WTC11 (cell line): ENCODE measurements at regions not wholly inside any gene's neighbourhood (a gene's known extent, or its start where the extent isn't known, plus 50 kb on each side); places are given as distances from the start of the nearest gene placed in this dataset.

ENCODE experiments used
- ATAC-seq: fragments of 200-7000 bp; cut with Tn5 transposase; 2 replicates; pipeline ENCODE4 v1.10.0; 2021; ENCODE audit warnings: mild to moderate bottlenecking, moderate library complexity
- CTCF ChIA-PET: fragments of 300-600 bp; sonication (Branson Sonifier 250); formaldehyde crosslinking; loops from one replicate; lab custom pipeline; 2021; ENCODE audit warnings: antibody characterized with exemption; lab: Charles Lee
- POLR2A ChIA-PET: fragments of 350-600 bp; sonication (Branson Sonifier 250); formaldehyde crosslinking; loops from one replicate; lab custom pipeline; 2021; ENCODE audit warnings: antibody characterized with exemption; lab: Charles Lee
- DNase-seq: peaks from one replicate; pipeline ENCODE4 v3.0.0; 2021; ENCODE audit warnings: low spot score
- H3K27ac Mint-ChIP-seq: 2 replicates; pipeline ENCODE4 v1.8.0; 2021; ENCODE audit warnings: mixed read lengths
- H3K27me3 Mint-ChIP-seq: 2 replicates; pipeline ENCODE4 v1.8.0; 2021; ENCODE audit warnings: low read depth, mild to moderate bottlenecking, moderate library complexity, mixed read lengths
- H3K36me3 Mint-ChIP-seq: 2 replicates; pipeline ENCODE4 v1.8.0; 2021; ENCODE audit warnings: mixed read lengths
- H3K4me1 Mint-ChIP-seq: 2 replicates; pipeline ENCODE4 v1.8.0; 2022; ENCODE audit warnings: mixed read lengths
- H3K4me3 Mint-ChIP-seq: 2 replicates; pipeline ENCODE4 v1.8.0; 2021; ENCODE audit warnings: mild to moderate bottlenecking, moderate library complexity, mixed read lengths
- H3K9me3 Mint-ChIP-seq: 2 replicates; pipeline ENCODE4 v1.8.0; 2021; ENCODE audit warnings: mixed read lengths
- E2F5 ChIP-seq: sonication (generic); formaldehyde crosslinking; IDR thresholded peaks from 2 replicates; pipeline ENCODE4 v1.8.1; 2022; ENCODE audit warnings: mild to moderate bottlenecking, moderate library complexity, missing genetic modification reagents
- ERG ChIP-seq: fragments of 250-450 bp; sonication (Bioruptor Pico); IDR thresholded peaks from 2 replicates; pipeline ENCODE4 v1.8.0; 2021; ENCODE audit warnings: mild to moderate bottlenecking
- ETV6 ChIP-seq: sonication (generic); formaldehyde crosslinking; IDR thresholded peaks from 2 replicates; pipeline ENCODE4 v1.8.1; 2022; ENCODE audit warnings: mild to moderate bottlenecking, missing genetic modification reagents
- FOXP1 ChIP-seq: sonication (generic); formaldehyde crosslinking; IDR thresholded peaks from 2 replicates; pipeline ENCODE4 v1.8.0; 2022; ENCODE audit warnings: missing genetic modification reagents, mild to moderate bottlenecking, moderate library complexity, borderline replicate concordance
- GABPB1 ChIP-seq: sonication (generic); formaldehyde crosslinking; IDR thresholded peaks from 2 replicates; pipeline ENCODE4 v1.8.1; 2023; ENCODE audit warnings: mild to moderate bottlenecking, missing genetic modification reagents
- IRF1 ChIP-seq: sonication (generic); formaldehyde crosslinking; IDR thresholded peaks from 2 replicates; pipeline ENCODE4 v1.8.0; 2023; ENCODE audit warnings: missing genetic modification reagents
- KAT7 ChIP-seq: sonication (generic); formaldehyde crosslinking; IDR thresholded peaks from 2 replicates; pipeline ENCODE4 v1.8.1; 2023; ENCODE audit warnings: missing genetic modification reagents, mild to moderate bottlenecking, borderline replicate concordance
- MLX ChIP-seq: sonication (generic); formaldehyde crosslinking; IDR thresholded peaks from 2 replicates; pipeline ENCODE4 v1.8.1; 2023; ENCODE audit warnings: mild to moderate bottlenecking, missing genetic modification reagents, moderate library complexity
- NR1H2 ChIP-seq: sonication (generic); formaldehyde crosslinking; IDR thresholded peaks from 2 replicates; pipeline ENCODE4 v1.9.0; 2021; ENCODE audit warnings: mild to moderate bottlenecking, moderate library complexity, missing genetic modification reagents
- NR2C2 ChIP-seq: sonication (generic); formaldehyde crosslinking; IDR thresholded peaks from 2 replicates; pipeline ENCODE4 v1.8.0; 2022; ENCODE audit warnings: mild to moderate bottlenecking, missing genetic modification reagents
- NR3C1 ChIP-seq: sonication (generic); formaldehyde crosslinking; conservative IDR thresholded peaks from 2 replicates; pipeline ENCODE4 v1.8.1; 2023; ENCODE audit warnings: low read depth, mild to moderate bottlenecking, missing genetic modification reagents
- PRRX2 ChIP-seq: fragments of 250-450 bp; sonication (Bioruptor Pico); IDR thresholded peaks from 2 replicates; pipeline ENCODE4 v1.8.0; 2021; ENCODE audit warnings: mild to moderate bottlenecking
- RELA ChIP-seq: sonication (generic); formaldehyde crosslinking; IDR thresholded peaks from 2 replicates; pipeline ENCODE4 v1.8.1; 2022; ENCODE audit warnings: missing genetic modification reagents, mild to moderate bottlenecking, borderline replicate concordance
- SOX15 ChIP-seq: fragments of 250-450 bp; sonication (Bioruptor Pico); IDR thresholded peaks from 2 replicates; pipeline ENCODE4 v1.9.0; 2021; ENCODE audit warnings: mild to moderate bottlenecking
- TP53 ChIP-seq: sonication (generic); formaldehyde crosslinking; IDR thresholded peaks from 2 replicates; pipeline ENCODE4 v1.8.1; 2023; ENCODE audit warnings: mild to moderate bottlenecking, missing genetic modification reagents
- ZNF263 ChIP-seq: sonication (generic); formaldehyde crosslinking; IDR thresholded peaks from 2 replicates; pipeline ENCODE4 v1.8.1; 2022; ENCODE audit warnings: low read depth, mild to moderate bottlenecking, moderate library complexity, missing genetic modification reagents
- TF ChIP-seq, protein P1 (sequence below): sonication (generic); formaldehyde crosslinking; IDR thresholded peaks from 2 replicates; pipeline ENCODE4 v1.8.1; 2022; ENCODE audit warnings: mild to moderate bottlenecking, missing genetic modification reagents, moderate library complexity, borderline replicate concordance
- TF ChIP-seq, protein P2 (sequence below): sonication (generic); formaldehyde crosslinking; IDR thresholded peaks from 2 replicates; pipeline ENCODE4 v1.8.1; 2023; ENCODE audit warnings: mild to moderate bottlenecking, missing genetic modification reagents
- TF ChIP-seq, protein P3 (sequence below): fragments of 250-450 bp; sonication (Bioruptor Pico); IDR thresholded peaks from 2 replicates; pipeline ENCODE4 v1.9.0; 2021; ENCODE audit warnings: mild to moderate bottlenecking, borderline replicate concordance

DNA sequence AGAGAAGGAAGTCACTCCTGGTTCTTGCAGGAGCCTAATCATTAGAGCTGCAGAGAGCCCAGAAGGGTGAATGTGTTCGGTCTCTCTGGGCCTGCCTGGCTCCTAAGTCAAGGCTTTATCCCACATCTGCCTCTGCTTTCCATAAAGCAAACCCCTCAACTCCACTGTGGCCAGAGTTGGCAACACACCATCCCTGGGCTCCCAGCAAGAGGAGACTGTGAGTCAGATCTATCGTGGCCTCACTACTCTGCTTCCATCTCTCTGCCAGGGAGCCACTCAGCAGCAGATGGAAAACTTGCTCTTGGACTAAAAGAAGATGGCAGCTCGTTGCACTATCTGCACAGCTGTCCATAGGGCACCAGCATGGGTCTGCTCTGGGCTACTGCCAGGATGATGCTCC, 348.2 kb downstream of the FBXW7 start:
- H3K9me3 Mint-ChIP-seq, result peaks cover 20% of the 10 kb centered on the region
- H3K36me3 Mint-ChIP-seq, result no peaks in the 10 kb centered on the region
- no peak overlapping the region for H3K4me3 Mint-ChIP-seq
- no peak for DNase-seq
- H3K27ac Mint-ChIP-seq, result no peak overlapping the region
- POLR2A ChIA-PET, result no interaction called here
- no peak for ATAC-seq
- TF ChIP-seq IRF1 (CRISPR knock-in tag) (no peak), NR2C2 (CRISPR knock-in tag) (no peak), PRRX2 (no peak), E2F5 (no peak), NR3C1 (CRISPR knock-in tag) (no peak), KAT7 (CRISPR knock-in tag) (no peak), MLX (no peak), SOX15 (CRISPR knock-in tag) (no peak), ETV6 (CRISPR knock-in tag) (no peak), ERG (CRISPR knock-in tag) (no peak), RELA (CRISPR knock-in tag) (no peak), TP53 (CRISPR knock-in tag) (no peak), FOXP1 (no peak), GABPB1 (no peak), NR1H2 (CRISPR knock-in tag) (no peak), ZNF263 (CRISPR knock-in tag) (no peak)
- TF ChIP-seq, protein P1, sequence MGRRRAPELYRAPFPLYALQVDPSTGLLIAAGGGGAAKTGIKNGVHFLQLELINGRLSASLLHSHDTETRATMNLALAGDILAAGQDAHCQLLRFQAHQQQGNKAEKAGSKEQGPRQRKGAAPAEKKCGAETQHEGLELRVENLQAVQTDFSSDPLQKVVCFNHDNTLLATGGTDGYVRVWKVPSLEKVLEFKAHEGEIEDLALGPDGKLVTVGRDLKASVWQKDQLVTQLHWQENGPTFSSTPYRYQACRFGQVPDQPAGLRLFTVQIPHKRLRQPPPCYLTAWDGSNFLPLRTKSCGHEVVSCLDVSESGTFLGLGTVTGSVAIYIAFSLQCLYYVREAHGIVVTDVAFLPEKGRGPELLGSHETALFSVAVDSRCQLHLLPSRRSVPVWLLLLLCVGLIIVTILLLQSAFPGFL (CRISPR knock-in tag), result no peak
- TF ChIP-seq, protein P2, sequence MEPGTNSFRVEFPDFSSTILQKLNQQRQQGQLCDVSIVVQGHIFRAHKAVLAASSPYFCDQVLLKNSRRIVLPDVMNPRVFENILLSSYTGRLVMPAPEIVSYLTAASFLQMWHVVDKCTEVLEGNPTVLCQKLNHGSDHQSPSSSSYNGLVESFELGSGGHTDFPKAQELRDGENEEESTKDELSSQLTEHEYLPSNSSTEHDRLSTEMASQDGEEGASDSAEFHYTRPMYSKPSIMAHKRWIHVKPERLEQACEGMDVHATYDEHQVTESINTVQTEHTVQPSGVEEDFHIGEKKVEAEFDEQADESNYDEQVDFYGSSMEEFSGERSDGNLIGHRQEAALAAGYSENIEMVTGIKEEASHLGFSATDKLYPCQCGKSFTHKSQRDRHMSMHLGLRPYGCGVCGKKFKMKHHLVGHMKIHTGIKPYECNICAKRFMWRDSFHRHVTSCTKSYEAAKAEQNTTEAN, result no peak
- TF ChIP-seq, protein P3, sequence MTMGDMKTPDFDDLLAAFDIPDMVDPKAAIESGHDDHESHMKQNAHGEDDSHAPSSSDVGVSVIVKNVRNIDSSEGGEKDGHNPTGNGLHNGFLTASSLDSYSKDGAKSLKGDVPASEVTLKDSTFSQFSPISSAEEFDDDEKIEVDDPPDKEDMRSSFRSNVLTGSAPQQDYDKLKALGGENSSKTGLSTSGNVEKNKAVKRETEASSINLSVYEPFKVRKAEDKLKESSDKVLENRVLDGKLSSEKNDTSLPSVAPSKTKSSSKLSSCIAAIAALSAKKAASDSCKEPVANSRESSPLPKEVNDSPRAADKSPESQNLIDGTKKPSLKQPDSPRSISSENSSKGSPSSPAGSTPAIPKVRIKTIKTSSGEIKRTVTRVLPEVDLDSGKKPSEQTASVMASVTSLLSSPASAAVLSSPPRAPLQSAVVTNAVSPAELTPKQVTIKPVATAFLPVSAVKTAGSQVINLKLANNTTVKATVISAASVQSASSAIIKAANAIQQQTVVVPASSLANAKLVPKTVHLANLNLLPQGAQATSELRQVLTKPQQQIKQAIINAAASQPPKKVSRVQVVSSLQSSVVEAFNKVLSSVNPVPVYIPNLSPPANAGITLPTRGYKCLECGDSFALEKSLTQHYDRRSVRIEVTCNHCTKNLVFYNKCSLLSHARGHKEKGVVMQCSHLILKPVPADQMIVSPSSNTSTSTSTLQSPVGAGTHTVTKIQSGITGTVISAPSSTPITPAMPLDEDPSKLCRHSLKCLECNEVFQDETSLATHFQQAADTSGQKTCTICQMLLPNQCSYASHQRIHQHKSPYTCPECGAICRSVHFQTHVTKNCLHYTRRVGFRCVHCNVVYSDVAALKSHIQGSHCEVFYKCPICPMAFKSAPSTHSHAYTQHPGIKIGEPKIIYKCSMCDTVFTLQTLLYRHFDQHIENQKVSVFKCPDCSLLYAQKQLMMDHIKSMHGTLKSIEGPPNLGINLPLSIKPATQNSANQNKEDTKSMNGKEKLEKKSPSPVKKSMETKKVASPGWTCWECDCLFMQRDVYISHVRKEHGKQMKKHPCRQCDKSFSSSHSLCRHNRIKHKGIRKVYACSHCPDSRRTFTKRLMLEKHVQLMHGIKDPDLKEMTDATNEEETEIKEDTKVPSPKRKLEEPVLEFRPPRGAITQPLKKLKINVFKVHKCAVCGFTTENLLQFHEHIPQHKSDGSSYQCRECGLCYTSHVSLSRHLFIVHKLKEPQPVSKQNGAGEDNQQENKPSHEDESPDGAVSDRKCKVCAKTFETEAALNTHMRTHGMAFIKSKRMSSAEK, result no peak
- no peaks in the 10 kb centered on the region for H3K4me1 Mint-ChIP-seq
- no peaks in the 10 kb centered on the region for H3K27me3 Mint-ChIP-seq
- CTCF ChIA-PET, result no interaction called here
